Activated CD8-positive, alpha-beta memory T cell treated with anti-CD3 and anti-CD28 coated beads for 24 hours (primary cell): ENCODE measurements at regions not wholly inside any gene's neighbourhood (a gene's known extent, or its start where the extent isn't known, plus 50 kb on each side); places are given as distances from the start of the nearest gene placed in this dataset.

Experiments
- DNase-seq: peaks from one replicate; pipeline ENCODE4 v3.0.0-alpha.2; 2020

- DNase-seq, result no peak
These were observed 195.4 kb downstream of the ANKRD60 start for GRCh38 chr20:58033026-58033536.

DNA sequence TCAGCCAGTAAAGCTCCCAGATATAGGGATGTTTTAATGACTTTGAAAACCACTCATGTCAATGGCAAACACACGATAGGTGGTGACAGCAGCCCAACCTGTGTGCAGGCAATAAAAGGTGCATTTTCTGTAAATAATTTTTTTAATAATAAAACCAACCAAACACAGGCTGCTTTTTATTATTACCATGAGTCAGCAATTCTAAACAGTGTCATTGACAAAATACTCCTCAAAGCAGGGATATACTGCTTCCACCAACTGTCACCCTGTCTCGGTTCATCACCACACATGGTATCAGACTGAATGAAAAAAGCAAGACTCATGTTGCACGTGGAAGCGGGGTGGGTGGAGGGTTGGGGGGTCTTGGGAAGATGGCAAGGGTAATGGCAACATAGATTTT lies 195.9 kb downstream of the ANKRD60 start:
- peak; percentile 13 for DNase-seq

- peak; percentile 33 for DNase-seq
These were observed 197.1 kb downstream of the ANKRD60 start for GRCh38 chr20:58031350-58031749.

GRCh38 chr20:58028123-58028522 lies 200.3 kb downstream of the ANKRD60 start:
- DNase-seq, result peak; percentile 47

DNA sequence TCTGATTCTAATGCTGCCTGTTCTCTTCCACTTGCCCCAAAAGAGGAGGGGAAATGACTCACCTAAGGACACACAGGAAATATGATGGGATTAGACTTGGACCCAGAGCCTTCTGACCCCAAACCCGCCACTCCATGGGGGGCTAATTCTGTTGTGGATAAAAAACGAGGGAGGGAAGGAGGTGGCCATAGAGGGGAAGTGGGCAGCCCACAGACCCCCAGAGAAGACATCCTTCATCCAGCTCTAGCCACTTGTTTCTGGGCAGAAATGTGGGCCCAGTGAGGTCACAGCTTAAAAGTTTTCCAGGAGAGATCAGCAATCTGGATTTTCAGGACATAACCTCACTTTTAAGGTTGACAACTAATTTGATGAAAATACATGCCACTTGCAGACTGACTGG lies 202.1 kb downstream of the ANKRD60 start:
- peak; percentile 13 for DNase-seq

GRCh38 chr20:58025233-58025632 lies 203.2 kb downstream of the ANKRD60 start:
- DNase-seq, result peak; percentile 13

- no peak for DNase-seq
These were observed 204.2 kb downstream of the ANKRD60 start for GRCh38 chr20:58024241-58024721.

GRCh38 chr20:58023781-58024180 lies 204.7 kb downstream of the ANKRD60 start:
- no peak for DNase-seq

- no peak for DNase-seq
These were observed 205.1 kb downstream of the ANKRD60 start for GRCh38 chr20:58023346-58023745.

DNA sequence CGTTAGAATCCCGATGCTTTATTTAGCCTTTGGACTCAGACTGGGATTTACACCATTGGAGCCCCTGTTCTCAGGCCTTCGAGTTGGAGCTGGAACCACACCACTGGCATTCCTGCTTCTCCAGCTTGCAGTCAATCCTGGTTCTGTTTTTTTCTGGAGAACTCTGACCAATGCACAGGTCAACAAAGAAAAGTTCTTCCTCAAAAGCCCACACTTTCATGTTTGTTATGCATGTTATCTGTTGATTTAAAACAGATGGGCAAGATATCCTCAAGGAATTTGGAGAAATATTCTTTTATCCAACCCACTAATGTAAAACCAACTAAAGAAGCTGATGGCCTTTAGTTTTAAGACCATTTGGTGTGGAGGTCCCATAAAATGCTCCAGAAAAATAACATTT lies 205.7 kb downstream of the ANKRD60 start:
- DNase-seq, result no peak

DNA sequence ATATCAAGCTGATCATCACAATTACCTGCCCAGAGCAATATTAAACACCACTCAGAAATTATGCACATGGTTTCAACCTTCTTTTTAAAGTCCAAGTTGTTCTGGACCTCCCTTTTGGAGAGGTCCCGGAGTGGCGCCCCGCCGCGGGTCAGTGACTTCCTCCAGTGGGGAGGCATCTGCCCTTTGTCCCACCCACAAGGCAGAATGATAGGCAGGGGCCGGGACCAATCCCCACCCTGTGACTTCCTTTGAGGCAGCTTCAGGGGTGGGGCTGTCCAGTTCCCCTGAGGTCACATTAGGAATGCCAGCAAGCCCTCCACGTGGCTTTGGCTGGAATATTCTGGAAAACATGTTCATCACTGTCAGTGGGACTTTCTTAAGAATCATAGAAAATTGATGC lies 207.0 kb downstream of the ANKRD60 start:
- DNase-seq, result no peak

- DNase-seq, result no peak
These were observed 207.6 kb downstream of the ANKRD60 start for GRCh38 chr20:58020656-58021454.

DNA sequence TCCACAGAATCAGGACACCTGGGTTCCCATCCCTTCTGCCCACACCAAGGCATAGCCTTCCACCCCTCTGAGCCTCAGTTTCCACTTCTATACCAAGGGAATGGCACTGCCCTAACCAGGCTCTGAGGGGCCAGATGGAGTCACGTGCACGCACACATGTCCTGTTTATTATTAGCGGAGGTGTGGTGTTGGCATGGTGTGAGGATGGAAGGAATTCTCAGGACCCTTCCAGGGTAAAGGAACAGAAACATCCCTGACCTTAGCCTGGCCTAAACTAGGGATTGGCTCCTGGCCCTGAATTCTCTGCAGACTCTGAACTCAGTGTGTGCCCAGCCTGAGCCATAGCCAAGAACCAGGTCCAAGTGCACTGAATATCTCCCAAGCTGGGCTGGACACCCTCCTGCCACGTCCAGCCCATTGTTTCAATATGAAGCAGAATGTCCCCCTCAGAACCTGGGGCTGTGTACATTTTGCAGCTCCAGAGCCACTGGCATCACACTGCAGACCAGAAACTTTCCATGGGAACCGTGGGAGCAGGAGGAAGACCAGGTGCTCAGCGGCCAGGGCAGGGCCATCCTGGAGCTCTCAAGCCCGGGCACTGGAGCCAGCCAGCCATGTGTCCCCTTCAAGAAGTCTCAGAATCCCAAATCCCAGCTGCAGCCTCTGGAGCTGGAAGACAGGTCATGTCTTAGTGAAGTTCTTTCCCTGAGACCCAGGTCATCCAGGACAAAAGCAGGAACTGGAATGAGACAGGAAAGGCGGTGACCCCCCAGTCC lies 208.4 kb downstream of the ANKRD60 start:
- no peak for DNase-seq

DNA sequence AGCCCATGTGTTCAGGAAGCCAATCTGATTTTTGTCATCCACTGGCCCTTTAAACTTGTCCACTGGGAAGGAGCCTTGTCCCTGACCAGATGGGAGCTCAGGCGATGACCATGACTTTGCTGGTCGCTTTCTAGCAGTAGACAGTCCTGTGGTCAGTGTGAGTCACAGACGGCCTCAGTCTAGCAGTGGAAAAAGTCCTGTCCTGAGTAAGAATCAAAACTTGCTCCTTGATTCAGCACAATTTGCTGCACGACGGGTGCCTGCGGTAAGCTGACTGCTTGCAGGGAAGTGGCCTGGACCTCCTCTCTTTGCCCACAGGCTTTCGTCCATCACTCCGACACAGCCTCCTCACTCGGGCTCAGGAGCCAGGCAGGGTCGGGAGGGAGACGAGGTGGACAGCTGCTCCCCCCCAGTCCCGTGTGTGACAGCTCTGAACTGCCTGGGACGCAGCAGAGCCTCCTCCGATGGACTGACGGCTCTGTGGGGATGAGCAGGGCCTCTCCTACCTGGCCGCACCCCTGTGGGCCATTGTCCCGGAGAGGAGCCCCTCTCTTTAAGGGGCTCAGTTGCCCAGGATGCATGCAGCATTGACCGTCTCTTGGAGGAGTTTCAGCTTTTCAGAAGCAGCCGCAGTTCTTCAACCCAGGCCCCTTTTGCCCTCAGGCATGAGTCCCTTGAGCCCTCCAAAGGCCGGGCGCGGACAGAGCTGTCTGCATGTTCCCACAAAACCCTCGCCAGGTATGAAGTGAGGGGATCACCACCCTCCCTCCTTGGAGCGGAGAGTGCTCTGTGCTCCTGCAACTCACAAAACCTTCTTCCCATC lies 209.2 kb downstream of the ANKRD60 start:
- DNase-seq, result no peak

DNA sequence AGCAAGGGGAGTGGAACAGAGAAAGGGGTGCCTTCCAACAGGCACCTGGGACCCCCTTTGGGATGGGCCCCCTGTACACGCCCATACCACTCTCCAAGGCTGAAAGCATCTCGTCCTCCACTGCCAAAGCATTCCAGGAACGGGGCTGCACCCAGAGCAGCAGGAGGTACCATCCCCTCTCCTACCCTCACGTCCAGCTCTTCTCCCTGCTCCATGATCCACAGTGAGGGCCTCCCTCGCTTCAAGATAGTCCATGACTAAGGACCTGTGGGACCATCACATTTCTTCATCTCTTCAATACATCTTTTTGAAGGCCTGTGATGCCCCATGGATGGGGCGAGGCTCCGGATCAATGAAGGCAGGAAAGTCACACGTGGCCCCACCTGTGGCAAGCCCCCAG lies 209.9 kb downstream of the ANKRD60 start:
- no peak for DNase-seq

- no peak for DNase-seq
These were observed 210.4 kb downstream of the ANKRD60 start for GRCh38 chr20:58017970-58018530.

DNA sequence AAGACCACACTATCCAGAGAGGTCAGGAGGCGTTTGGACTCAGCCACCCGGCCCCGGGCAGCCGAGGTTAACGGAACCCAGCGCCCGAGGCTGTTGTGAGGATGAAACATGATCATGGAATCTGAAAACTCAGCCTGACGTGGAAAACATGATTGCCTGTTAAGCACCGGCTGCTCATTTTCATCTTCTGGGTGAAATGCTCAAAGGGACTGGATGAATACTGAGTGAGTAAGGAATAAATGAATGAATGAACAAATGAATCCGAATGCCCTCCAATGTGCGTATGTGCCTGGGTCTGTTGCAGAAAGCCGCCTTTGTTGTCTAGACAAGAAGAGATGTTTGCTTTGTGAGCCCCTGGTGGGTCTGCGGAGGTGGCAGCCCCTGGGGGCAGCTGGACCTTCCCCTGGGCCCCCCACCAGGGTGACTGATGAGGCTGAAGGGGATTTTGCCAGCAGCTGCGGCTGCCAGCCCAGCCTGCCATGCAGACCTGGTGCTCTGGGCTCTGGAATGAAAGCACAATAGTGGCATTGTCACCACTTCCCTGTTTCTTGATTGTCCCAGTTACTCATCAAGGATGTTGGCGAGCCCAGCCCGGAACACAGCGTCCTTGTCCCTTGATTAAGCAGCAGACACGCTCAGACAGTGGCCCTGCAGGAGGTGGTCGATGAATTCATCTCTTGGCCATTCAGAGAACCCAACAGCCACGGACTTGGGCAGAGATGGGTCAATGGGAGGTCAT lies 211.1 kb downstream of the ANKRD60 start:
- DNase-seq, result no peak

GRCh38 chr20:58016779-58017178 lies 211.7 kb downstream of the ANKRD60 start:
- DNase-seq, result no peak

DNA sequence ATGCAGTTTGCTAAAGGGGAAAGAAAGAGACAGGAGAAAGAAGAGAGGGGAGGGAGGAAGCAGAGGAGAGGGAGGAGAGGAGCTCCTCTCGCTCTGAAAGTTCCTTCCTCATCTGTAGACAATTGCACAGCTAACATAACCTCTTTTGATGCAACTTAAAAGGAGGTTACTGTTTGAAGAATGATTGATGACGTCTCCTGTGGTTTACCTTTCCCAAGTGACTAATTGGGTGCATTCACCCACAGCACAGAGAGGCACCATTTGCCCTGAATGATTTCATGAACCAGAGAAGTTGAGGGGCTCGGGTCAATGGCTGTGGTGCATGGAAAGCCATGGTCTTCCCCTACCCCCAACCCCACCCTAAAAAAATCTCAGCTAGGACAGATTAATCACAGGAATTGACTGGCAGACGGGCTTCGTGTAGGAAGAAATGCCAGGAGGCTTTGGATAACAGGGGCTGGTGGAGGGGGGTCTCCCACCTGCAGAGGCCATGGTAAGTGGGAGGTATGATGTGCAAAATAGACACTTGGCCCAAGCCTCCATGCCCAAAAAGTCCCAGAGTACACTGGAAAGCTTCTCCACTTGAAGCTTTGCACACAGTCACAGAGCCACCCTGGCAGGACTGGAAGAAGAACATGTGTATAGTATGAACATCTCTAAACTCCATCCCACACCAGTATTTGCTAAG lies 213.7 kb downstream of the ANKRD60 start:
- no peak for DNase-seq

DNA sequence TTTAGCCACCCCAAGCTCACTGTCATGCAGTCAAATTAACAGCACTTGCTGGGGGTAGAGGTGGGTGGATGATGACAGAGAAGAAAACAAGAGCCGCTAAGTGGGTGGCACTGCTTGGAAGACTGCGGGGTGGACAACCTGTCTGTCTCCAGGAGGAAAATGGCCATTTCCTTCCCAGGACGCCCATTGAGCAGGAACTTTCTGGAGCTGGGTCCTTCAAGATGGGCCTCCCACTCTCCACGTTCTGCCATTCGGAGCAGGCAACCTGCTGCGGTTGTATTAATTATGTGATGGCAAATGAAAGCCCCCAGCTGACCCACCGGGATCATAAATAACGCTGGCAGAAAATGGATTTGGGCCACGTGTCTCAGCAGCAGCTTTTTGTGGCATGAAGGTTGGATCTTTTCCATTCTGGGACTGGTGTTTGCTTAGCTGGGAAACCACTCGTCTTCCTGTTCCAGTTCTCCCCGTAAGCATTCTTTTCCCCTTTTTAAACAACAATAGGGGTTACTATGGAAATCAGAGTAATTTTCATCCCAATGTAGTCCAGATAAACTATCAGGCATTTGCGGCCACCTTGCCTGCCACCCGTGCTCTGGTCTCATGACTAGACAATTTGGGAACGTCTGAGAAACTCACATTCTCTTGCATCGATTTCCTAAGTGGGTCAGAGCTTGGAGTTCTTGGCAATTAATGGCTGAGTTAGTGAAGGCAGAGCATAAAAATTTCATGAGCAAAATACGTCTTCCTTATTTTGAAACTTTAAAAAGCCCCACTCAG lies 215.5 kb downstream of the ANKRD60 start:
- no peak for DNase-seq
